HCT116 (cell line): ENCODE measurements at regions not wholly inside any gene's neighbourhood (a gene's known extent, or its start where the extent isn't known, plus 50 kb on each side); places are given as distances from the start of the nearest gene placed in this dataset.
A peak's percentile ranks its signal among the peaks of the same experiment; 100 is the strongest.

ENCODE experiments used
- ATAC-seq: fragments of 200-7000 bp; cut with Tn5 transposase; 2 replicates; pipeline ENCODE4 v1.9.1; 2020; ENCODE audit warnings: mild to moderate bottlenecking, moderate library complexity
- BruUV-seq: library from RNA; stranded (reverse); fragments of 400-500 nt; replicated peaks from 2 replicates; lab custom pipeline; 2021; lab: Mats Ljungman, UMichigan
- CTCF ChIA-PET: fragments of 300-600 bp; sonication (Branson Sonifier 250); formaldehyde crosslinking; loops from one replicate; lab custom pipeline; 2021; ENCODE audit warnings: antibody characterized with exemption; lab: Charles Lee
- POLR2A ChIA-PET: fragments of 300-600, 350-600 bp; sonication (Branson Sonifier 250); formaldehyde crosslinking; loops from one replicate; lab custom pipeline; 2021; ENCODE audit warnings: antibody characterized with exemption; lab: Charles Lee
- RAD21 ChIA-PET, 2 experiments: fragments of 300-600 bp; sonication (Branson Sonifier 250); formaldehyde crosslinking; loops; one replicate each; lab custom pipeline; 2023; ENCODE audit warnings: low total read pairs in 2 of 2; ENCODE audit not compliant: uncharacterized antibody in 2 of 2, unreplicated experiment in 2 of 2, low non-redundant PET in 1 of 2; lab: Charles Lee
- DNase-seq: peaks from one replicate; pipeline ENCODE4 v3.0.0-alpha.2; 2010; ENCODE audit warnings: low read depth, low spot score
- H2AFZ ChIP-seq: fragments of 200-600 bp; shearing (Covaris generic), sonication (generic); 2 replicates; pipeline ENCODE4 v1.6.1; 2017; ENCODE audit warnings: low read depth, mixed run types, mixed read lengths, antibody characterized with exemption, low read length; ENCODE audit not compliant: poor library complexity, severe bottlenecking
- H3K27ac ChIP-seq: 2 replicates; pipeline ENCODE4 v1.5.1; 2012; ENCODE audit warnings: low read depth, low read length
- H3K27me3 ChIP-seq: fragments of 200-600 bp; sonication (generic); 2 replicates; pipeline ENCODE4 v1.6.1; 2016; ENCODE audit warnings: mixed run types, low read length, mixed read lengths; ENCODE audit not compliant: insufficient read depth
- H3K36me3 ChIP-seq, 2 experiments: fragments of 200-500 bp in 1 of 2; fragments of 200-600 bp in 1 of 2; sonication (Bioruptor generic) in 1 of 2; sonication (generic) in 1 of 2; 2 replicates each; pipeline versions ENCODE4 v1.5.1 to v1.6.1; 2014 to 2016; ENCODE audit warnings: low read length in 2 of 2, inconsistent platforms in 1 of 2, mixed read lengths in 1 of 2, mixed run types in 1 of 2; ENCODE audit not compliant: insufficient read depth in 2 of 2, control insufficient read depth in 1 of 2
- H3K4me1 ChIP-seq, 2 experiments: fragments of 200-600 bp in 1 of 2; sonication (generic) in 1 of 2; 2 replicates each; pipeline versions ENCODE4 v1.5.1 to v1.6.1; 2012 to 2017; ENCODE audit warnings: low read length in 2 of 2, inconsistent platforms in 1 of 2, mild to moderate bottlenecking in 1 of 2, mixed read lengths in 1 of 2, mixed run types in 1 of 2, moderate library complexity in 1 of 2; ENCODE audit not compliant: insufficient read depth in 2 of 2, control insufficient read depth in 1 of 2
- H3K4me2 ChIP-seq: fragments of 200-600 bp; sonication (generic); 2 replicates; pipeline ENCODE4 v1.6.1; 2017; ENCODE audit warnings: mixed run types, low read length, mixed read lengths
- H3K4me3 ChIP-seq, 2 experiments: fragments of 200-600 bp in 1 of 2; sonication (generic) in 1 of 2; replicated peaks in 1 of 2; 2 replicates each; pipeline ENCODE4 v1.5.1; 2011 to 2016; ENCODE audit warnings: low read length in 2 of 2, control low read depth in 1 of 2, low read depth in 1 of 2, mild to moderate bottlenecking in 1 of 2, mixed read lengths in 1 of 2, mixed run types in 1 of 2
- H3K79me2 ChIP-seq: fragments of 200-600 bp; sonication (generic); 2 replicates; pipeline ENCODE4 v1.6.1; 2017; ENCODE audit warnings: mild to moderate bottlenecking, mixed run types, low read length, moderate library complexity, mixed read lengths; ENCODE audit not compliant: insufficient read depth
- H3K9ac ChIP-seq: fragments of 200-600 bp; sonication (generic); 2 replicates; pipeline ENCODE4 v1.6.1; 2016; ENCODE audit warnings: low read length, mixed read lengths
- H3K9me2 ChIP-seq: fragments of 200-600 bp; sonication (generic), shearing (Covaris generic); 2 replicates; pipeline ENCODE4 v1.6.1; 2017; ENCODE audit warnings: mixed run types, mild to moderate bottlenecking, moderate library complexity; ENCODE audit not compliant: insufficient read depth
- H3K9me3 ChIP-seq, 2 experiments: fragments of 200-500 bp in 1 of 2; fragments of 200-600 bp in 1 of 2; sonication (Bioruptor generic) in 1 of 2; sonication (generic) in 1 of 2; 2 replicates each; pipeline ENCODE4 v1.6.1; 2014 to 2017; ENCODE audit warnings: low read length in 2 of 2, mixed read lengths in 2 of 2, inconsistent platforms in 1 of 2, low read depth in 1 of 2, mild to moderate bottlenecking in 1 of 2, mixed run types in 1 of 2, moderate library complexity in 1 of 2; ENCODE audit not compliant: control insufficient read depth in 1 of 2, insufficient read depth in 1 of 2
- H4K20me1 ChIP-seq: fragments of 200-600 bp; sonication (generic), shearing (Covaris generic); 2 replicates; pipeline ENCODE4 v1.6.1; 2017; ENCODE audit warnings: mixed run types, mild to moderate bottlenecking, moderate library complexity; ENCODE audit not compliant: insufficient read depth
- ATF3 ChIP-seq: IDR thresholded peaks from 2 replicates; pipeline ENCODE4 v1.6.1; 2012
- CTCF ChIP-seq, 3 experiments: fragments of 200-600 bp in 1 of 3; sonication (generic) in 1 of 3; IDR thresholded peaks in 2 of 3; conservative IDR thresholded peaks in 1 of 3; 2 replicates each; pipeline ENCODE4 v1.5.1; 2012 to 2017; ENCODE audit warnings: low read depth in 2 of 3, low read length in 2 of 3, antibody characterized with exemption in 1 of 3, borderline replicate concordance in 1 of 3, control low read depth in 1 of 3, mild to moderate bottlenecking in 1 of 3, mixed read lengths in 1 of 3, mixed run types in 1 of 3, moderate library complexity in 1 of 3; ENCODE audit not compliant: insufficient read depth in 1 of 3
- ELF1 ChIP-seq: IDR thresholded peaks from 2 replicates; pipeline ENCODE4 v1.6.1; 2012; ENCODE audit warnings: low read depth, borderline replicate concordance
- FOSL1 ChIP-seq: IDR thresholded peaks from 2 replicates; pipeline ENCODE4 v1.6.1; 2012; ENCODE audit warnings: low read depth
- JUND ChIP-seq: IDR thresholded peaks from 2 replicates; pipeline ENCODE4 v1.6.1; 2012
- POLR2A ChIP-seq: IDR thresholded peaks from 2 replicates; pipeline ENCODE4 v1.7.0; 2011; ENCODE audit warnings: borderline replicate concordance; ENCODE audit not compliant: insufficient read depth, insufficient read length; ENCODE audit errors: extremely low read depth
- RAD21 ChIP-seq: IDR thresholded peaks from 2 replicates; pipeline ENCODE4 v1.6.1; 2012; ENCODE audit warnings: low read depth, mild to moderate bottlenecking
- SIN3A ChIP-seq: IDR thresholded peaks from 2 replicates; pipeline ENCODE4 v1.6.1; 2012; ENCODE audit warnings: low read depth
- TCF7L2 ChIP-seq: IDR thresholded peaks from 2 replicates; pipeline ENCODE4 v1.7.0; 2011; ENCODE audit warnings: borderline replicate concordance, inconsistent platforms; ENCODE audit not compliant: insufficient read depth, insufficient read length; ENCODE audit errors: extremely low read depth
- YY1 ChIP-seq: IDR thresholded peaks from 2 replicates; pipeline ENCODE4 v1.6.1; 2011; ENCODE audit warnings: low read length, low read depth, moderate library complexity, mild to moderate bottlenecking; ENCODE audit not compliant: insufficient replicate concordance; ENCODE audit errors: extremely low read depth
- intact Hi-C: fragments of 100-400 bp; cut with micrococcal nuclease; formaldehyde crosslinking; loops from 2 replicates; pipeline ENCODE4 v1.10.0; 2022
- TF ChIP-seq, protein P1 (sequence below): IDR thresholded peaks from 2 replicates; pipeline ENCODE4 v1.6.1; 2012; ENCODE audit warnings: low read depth

DNA sequence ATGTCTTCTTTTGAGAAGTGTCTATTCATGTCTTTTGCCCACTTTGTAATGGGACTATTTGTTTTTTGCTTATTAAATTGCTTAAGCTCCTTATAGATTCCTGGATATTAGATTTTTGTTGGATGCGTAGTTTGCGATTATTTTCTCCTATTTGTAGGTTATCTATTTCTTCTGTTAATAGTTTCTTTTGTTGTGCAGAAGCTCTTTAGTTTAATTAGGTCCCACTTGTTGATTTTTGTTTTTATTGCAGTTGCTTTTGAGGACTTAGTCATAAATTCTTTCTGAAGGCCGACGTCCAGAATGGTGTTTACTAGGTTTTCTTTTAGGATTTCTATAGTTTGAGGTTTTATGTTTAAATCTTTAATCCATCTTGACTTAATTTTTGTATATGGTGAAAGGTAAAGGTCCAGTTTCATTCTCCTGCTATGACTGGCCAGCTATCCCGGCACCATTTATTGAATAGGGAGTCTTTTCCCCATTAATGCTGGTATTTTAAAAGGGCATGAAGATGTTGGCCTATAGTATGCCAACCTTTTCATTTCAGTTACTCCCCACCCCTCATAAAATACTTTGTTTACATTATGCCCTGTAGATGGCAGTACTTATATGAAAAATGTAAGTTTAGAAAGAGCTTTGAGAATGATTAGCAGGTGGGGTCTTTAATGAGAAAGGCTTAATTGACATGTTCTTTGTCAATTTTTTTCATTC is 62.9 kb upstream of the PSMA6 start:
- Histone ChIP-seq H3K79me2 (no peaks in the 10 kb centered on the region), H3K9me2 (no peaks in the 10 kb centered on the region), H3K36me3 (no peaks in the 10 kb centered on the region), H3K27ac (no peak overlapping the region), H4K20me1 (no peaks in the 10 kb centered on the region), H3K27me3 (no peaks in the 10 kb centered on the region), H3K9ac (no peak overlapping the region), H3K4me3 (no peak overlapping the region), H3K4me2 (no peak overlapping the region), H2AFZ (no peak overlapping the region), H3K9me3 (no peaks in the 10 kb centered on the region), H3K4me1 (no peaks in the 10 kb centered on the region)
- intact Hi-C loops: loop anchor here (1.0 to 10.0 kb wide), 2 partner anchors 184 to 456 kb away; no protein-coding TSS in a partner anchor
- POLR2A ChIA-PET: no interaction called here
- BruUV-seq: no TSS peak
- ATAC-seq (peak; percentile 62; the same call in 1 of the 2 replicates), DNase-seq (no peak)
- RAD21 ChIA-PET: interaction anchor here in 1 of 2 experiments (0.7 kb wide), 1 partner anchor 14 kb away, joined by 4 read pairs; no protein-coding TSS in a partner anchor
- TF ChIP-seq POLR2A (no peak), RAD21 (peak; percentile 62), TCF7L2 (no peak), FOSL1 (no peak), JUND (no peak), SIN3A (no peak), CTCF (IDR thresholded peaks at IDR 0.05 in 2 of 3, conservative IDR thresholded peaks at IDR 0.05 in 1 of 3; ENCODE audit: borderline replicate concordance in 1 of 3, insufficient read depth in 1 of 3, low read depth in 2 of 3, low read length in 2 of 3) (peak; percentile 25 to 52 (median 44); a peak in 4 of 6 replicates), YY1 (no peak), ELF1 (no peak), ATF3 (no peak)
- TF ChIP-seq, protein P1, sequence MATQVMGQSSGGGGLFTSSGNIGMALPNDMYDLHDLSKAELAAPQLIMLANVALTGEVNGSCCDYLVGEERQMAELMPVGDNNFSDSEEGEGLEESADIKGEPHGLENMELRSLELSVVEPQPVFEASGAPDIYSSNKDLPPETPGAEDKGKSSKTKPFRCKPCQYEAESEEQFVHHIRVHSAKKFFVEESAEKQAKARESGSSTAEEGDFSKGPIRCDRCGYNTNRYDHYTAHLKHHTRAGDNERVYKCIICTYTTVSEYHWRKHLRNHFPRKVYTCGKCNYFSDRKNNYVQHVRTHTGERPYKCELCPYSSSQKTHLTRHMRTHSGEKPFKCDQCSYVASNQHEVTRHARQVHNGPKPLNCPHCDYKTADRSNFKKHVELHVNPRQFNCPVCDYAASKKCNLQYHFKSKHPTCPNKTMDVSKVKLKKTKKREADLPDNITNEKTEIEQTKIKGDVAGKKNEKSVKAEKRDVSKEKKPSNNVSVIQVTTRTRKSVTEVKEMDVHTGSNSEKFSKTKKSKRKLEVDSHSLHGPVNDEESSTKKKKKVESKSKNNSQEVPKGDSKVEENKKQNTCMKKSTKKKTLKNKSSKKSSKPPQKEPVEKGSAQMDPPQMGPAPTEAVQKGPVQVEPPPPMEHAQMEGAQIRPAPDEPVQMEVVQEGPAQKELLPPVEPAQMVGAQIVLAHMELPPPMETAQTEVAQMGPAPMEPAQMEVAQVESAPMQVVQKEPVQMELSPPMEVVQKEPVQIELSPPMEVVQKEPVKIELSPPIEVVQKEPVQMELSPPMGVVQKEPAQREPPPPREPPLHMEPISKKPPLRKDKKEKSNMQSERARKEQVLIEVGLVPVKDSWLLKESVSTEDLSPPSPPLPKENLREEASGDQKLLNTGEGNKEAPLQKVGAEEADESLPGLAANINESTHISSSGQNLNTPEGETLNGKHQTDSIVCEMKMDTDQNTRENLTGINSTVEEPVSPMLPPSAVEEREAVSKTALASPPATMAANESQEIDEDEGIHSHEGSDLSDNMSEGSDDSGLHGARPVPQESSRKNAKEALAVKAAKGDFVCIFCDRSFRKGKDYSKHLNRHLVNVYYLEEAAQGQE: no peak
- TF ChIP-seq, all 23 proteins: peak for 2
- CTCF ChIA-PET: interaction anchor here (0.6 to 2.5 kb wide), 8 partner anchors 11 to 187 kb away, joined by 3 to 12 read pairs (median 4); partner anchors contain the start of genes NFKBIA and PSMA6
